Right lobe of liver (tissue), 4 donors: ENCODE measurements at regions not wholly inside any gene's neighbourhood (a gene's known extent, or its start where the extent isn't known, plus 50 kb on each side); places are given as distances from the start of the nearest gene placed in this dataset.

Experiments
- POLR2A ChIP-seq: fragments of 450-650 bp; IDR thresholded peaks from one replicate; pipeline ENCODE4 v1.6.1; 2017; ENCODE audit warnings: antibody characterized with exemption, mild to moderate bottlenecking
- TF ChIP-seq, protein P1 (sequence below), 4 donors: fragments of 200-600 bp in 3 of 4; fragments of 450-650 bp in 1 of 4; IDR thresholded peaks; one replicate each; pipeline versions ENCODE4 v1.5.1 to v1.8.0; 2016 to 2022; ENCODE audit warnings: antibody characterized with exemption in 4 of 4, mild to moderate bottlenecking in 2 of 4
- donor health status: DM: no; HTN: no; CAD: no.
- donor health status: DM: no; HTN: no; CAD: no.
- donor health status: DM: no; HTN: yes; CAD: no.

DNA sequence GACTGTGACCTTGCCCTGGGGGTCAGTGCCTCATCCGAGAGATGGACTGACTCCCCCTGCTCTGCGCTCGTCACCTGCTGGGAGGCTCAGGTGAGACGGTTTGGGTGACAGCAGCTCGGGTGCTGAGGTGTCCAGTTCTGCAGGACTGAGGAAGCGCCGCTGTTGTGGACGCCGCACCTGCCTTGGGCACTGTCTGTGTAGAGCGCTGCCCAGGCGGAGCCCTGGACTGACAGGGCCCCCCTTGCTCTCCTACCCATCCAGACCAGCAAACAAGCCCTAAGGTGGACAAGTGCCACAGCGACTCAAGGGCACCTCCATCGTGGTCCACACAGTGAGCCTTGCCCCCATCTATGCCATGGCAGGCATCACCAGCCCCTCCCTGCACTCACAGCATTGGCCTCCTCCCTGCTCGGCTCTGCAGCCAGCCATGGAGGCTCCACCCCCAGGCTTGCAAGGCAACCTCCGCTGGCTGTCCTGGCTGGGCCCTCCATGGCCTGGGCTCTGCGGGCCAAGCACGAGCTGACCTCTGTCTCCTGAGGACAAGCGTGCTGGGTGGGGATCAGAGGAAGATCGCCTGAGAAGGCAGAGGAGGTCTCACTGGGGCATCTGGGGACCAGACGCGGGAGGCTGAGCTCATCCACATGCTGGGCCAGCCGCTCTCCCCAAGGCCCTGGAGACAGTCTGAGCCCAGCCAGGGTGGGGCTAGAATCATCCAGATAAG is 87.1 kb upstream of the COL5A1 start:
- no peak for TF ChIP-seq POLR2A
- TF ChIP-seq, protein P1, sequence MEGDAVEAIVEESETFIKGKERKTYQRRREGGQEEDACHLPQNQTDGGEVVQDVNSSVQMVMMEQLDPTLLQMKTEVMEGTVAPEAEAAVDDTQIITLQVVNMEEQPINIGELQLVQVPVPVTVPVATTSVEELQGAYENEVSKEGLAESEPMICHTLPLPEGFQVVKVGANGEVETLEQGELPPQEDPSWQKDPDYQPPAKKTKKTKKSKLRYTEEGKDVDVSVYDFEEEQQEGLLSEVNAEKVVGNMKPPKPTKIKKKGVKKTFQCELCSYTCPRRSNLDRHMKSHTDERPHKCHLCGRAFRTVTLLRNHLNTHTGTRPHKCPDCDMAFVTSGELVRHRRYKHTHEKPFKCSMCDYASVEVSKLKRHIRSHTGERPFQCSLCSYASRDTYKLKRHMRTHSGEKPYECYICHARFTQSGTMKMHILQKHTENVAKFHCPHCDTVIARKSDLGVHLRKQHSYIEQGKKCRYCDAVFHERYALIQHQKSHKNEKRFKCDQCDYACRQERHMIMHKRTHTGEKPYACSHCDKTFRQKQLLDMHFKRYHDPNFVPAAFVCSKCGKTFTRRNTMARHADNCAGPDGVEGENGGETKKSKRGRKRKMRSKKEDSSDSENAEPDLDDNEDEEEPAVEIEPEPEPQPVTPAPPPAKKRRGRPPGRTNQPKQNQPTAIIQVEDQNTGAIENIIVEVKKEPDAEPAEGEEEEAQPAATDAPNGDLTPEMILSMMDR (IDR thresholded peaks at IDR 0.05) = no peak
